Panc1 (cell line): ENCODE measurements at regions not wholly inside any gene's neighbourhood (a gene's known extent, or its start where the extent isn't known, plus 50 kb on each side); places are given as distances from the start of the nearest gene placed in this dataset.

Experiments used
- POLR2AphosphoS5 ChIP-seq: IDR thresholded peaks from 2 replicates; pipeline ENCODE4 v1.6.1; 2012; ENCODE audit warnings: mild to moderate bottlenecking, low read depth, low read length, moderate library complexity
- TF ChIP-seq, protein P1 (sequence below), 2 experiments: IDR thresholded peaks; 2 replicates each; pipeline ENCODE4 v1.6.1; 2011 to 2012; ENCODE audit warnings: low read depth in 2 of 2, control low read depth in 1 of 2, low read length in 1 of 2, mild to moderate bottlenecking in 1 of 2, moderate library complexity in 1 of 2; ENCODE audit not compliant: insufficient read depth in 1 of 2
- TF ChIP-seq, protein P2 (sequence below): fragments of 450-650 bp; IDR thresholded peaks from 2 replicates; pipeline ENCODE4 v1.5.1; 2017; ENCODE audit warnings: mild to moderate bottlenecking

DNA sequence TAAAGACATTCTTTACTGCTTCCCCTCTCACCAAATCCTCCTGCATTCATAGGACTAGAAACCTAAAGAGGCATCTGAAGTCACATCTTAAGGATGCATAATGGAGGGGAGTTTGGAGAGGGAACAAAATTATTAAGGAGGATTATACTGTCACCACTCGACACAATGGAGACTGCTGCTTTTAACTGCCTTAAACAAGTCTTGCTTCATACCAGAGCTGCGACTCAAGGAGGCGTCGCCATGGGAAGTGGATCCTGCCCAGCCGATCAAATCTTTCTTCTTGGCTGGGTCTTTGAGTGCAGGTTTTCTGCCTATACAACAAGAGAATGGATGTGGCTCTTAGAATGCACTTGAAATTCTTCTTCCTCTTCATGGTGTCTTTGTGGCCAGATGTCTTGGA, 66.7 kb upstream of the FOXE1 start:
- TF ChIP-seq, protein P1, sequence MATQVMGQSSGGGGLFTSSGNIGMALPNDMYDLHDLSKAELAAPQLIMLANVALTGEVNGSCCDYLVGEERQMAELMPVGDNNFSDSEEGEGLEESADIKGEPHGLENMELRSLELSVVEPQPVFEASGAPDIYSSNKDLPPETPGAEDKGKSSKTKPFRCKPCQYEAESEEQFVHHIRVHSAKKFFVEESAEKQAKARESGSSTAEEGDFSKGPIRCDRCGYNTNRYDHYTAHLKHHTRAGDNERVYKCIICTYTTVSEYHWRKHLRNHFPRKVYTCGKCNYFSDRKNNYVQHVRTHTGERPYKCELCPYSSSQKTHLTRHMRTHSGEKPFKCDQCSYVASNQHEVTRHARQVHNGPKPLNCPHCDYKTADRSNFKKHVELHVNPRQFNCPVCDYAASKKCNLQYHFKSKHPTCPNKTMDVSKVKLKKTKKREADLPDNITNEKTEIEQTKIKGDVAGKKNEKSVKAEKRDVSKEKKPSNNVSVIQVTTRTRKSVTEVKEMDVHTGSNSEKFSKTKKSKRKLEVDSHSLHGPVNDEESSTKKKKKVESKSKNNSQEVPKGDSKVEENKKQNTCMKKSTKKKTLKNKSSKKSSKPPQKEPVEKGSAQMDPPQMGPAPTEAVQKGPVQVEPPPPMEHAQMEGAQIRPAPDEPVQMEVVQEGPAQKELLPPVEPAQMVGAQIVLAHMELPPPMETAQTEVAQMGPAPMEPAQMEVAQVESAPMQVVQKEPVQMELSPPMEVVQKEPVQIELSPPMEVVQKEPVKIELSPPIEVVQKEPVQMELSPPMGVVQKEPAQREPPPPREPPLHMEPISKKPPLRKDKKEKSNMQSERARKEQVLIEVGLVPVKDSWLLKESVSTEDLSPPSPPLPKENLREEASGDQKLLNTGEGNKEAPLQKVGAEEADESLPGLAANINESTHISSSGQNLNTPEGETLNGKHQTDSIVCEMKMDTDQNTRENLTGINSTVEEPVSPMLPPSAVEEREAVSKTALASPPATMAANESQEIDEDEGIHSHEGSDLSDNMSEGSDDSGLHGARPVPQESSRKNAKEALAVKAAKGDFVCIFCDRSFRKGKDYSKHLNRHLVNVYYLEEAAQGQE (IDR thresholded peaks at IDR 0.05; ENCODE audit: insufficient read depth in 1 of 2, low read depth in 2 of 2, low read length in 1 of 2) = no peak
- TF ChIP-seq, protein P2, sequence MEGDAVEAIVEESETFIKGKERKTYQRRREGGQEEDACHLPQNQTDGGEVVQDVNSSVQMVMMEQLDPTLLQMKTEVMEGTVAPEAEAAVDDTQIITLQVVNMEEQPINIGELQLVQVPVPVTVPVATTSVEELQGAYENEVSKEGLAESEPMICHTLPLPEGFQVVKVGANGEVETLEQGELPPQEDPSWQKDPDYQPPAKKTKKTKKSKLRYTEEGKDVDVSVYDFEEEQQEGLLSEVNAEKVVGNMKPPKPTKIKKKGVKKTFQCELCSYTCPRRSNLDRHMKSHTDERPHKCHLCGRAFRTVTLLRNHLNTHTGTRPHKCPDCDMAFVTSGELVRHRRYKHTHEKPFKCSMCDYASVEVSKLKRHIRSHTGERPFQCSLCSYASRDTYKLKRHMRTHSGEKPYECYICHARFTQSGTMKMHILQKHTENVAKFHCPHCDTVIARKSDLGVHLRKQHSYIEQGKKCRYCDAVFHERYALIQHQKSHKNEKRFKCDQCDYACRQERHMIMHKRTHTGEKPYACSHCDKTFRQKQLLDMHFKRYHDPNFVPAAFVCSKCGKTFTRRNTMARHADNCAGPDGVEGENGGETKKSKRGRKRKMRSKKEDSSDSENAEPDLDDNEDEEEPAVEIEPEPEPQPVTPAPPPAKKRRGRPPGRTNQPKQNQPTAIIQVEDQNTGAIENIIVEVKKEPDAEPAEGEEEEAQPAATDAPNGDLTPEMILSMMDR = no peak
- no peak for TF ChIP-seq POLR2AphosphoS5
